ENCODE measurements at regions not wholly inside any gene's neighbourhood (a gene's known extent, or its start where the extent isn't known, plus 50 kb on each side); places are given as distances from the start of the nearest gene placed in this dataset.

DNA sequence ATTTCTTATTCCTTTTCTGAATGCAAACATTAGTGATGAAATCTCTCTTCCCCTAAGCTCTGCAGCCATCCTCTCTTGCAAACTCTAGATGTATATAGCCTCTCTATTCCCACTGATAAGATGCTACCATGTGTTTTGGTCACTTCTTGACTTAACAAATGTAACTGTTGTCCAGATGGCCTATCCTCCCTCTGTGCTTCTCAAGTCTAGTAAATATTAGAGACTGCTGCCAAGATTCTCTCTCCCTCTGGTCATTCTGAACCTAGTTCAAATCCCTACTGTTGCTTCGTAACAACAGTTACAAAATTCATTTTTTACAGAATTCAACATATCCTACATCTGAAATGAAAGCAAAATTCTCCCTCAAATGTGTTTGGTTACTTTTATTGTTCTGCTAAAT, 156.6 kb downstream of the TXNL1 start:
- no peak overlapping the region for H3K4me3 ChIP-seq
- H3K36me3 ChIP-seq (ENCODE audit: insufficient read depth, low read length): no peaks in the 10 kb centered on the region
- H3K27ac ChIP-seq: no peak overlapping the region
- no peaks in the 10 kb centered on the region for H3K9me3 ChIP-seq (ENCODE audit: low read depth, low read length)
- TF ChIP-seq POLR2AphosphoS5 (IDR thresholded peaks at IDR 0.05; ENCODE audit: borderline replicate concordance, low read depth, low read length) (no peak), EZH2 (IDR thresholded peaks at IDR 0.05) (no peak), FOXP2 (optimal IDR thresholded peaks at IDR 0.05; ENCODE audit: control extremely low read depth, extremely low read length, insufficient read depth) (no peak)
- DNase-seq (ENCODE audit: low read depth, low spot score): no peak
- H3K9ac ChIP-seq (ENCODE audit: insufficient read length): no peak overlapping the region

DNA sequence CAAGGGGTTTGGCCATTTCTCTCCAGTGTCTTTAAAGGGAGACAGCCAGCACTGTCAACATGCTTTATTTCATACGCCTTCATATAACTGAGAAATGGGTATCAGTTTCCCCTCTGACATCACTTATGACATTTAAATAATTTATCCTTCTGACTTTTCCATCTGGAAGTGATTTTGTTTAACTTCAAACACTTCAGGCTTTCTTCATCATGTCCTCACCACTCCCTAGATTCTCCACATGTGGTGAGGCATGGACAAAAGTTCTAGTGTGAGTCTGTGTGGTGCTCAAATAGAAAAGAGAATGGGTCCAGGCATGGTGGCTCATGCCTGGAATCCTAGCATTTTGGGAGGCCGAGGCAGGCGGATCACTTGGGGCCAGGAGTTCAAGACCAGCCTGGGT, 158.6 kb downstream of the TXNL1 start:
- no peak for DNase-seq (ENCODE audit: low read depth, low spot score)
- TF ChIP-seq EZH2 (IDR thresholded peaks at IDR 0.05): no peak
- TF ChIP-seq FOXP2 (optimal IDR thresholded peaks at IDR 0.05; ENCODE audit: control extremely low read depth, extremely low read length, insufficient read depth): no peak
- no peak for TF ChIP-seq POLR2AphosphoS5 (IDR thresholded peaks at IDR 0.05; ENCODE audit: borderline replicate concordance, low read depth, low read length)
- H3K9ac ChIP-seq (ENCODE audit: insufficient read length): no peak overlapping the region
- H3K36me3 ChIP-seq (ENCODE audit: insufficient read depth, low read length): no peaks in the 10 kb centered on the region
- H3K4me3 ChIP-seq: no peak overlapping the region
- no peaks in the 10 kb centered on the region for H3K9me3 ChIP-seq (ENCODE audit: low read depth, low read length)
- H3K27ac ChIP-seq: no peak overlapping the region

DNA sequence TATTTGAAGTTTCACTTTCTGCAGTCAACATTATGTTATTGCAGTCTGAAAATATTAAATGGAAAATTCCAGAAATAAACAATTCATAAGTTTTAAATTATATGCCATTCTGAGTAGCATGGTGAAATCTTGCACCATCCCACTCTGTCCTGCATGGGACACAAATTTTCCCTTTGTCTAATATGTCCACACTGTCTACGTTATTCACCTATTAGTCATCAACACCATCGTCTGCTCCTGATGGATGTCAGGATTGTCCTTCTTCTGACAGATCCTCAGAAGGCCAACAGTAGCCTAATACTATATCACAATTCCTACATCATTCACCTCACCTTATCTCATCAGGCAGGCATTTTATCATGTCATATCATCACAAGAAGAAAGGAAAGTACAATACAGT, 163.1 kb downstream of the TXNL1 start:
- Histone ChIP-seq H3K27ac (no peak overlapping the region), H3K9ac (ENCODE audit: insufficient read length) (no peak overlapping the region), H3K4me3 (no peak overlapping the region), H3K9me3 (ENCODE audit: low read depth, low read length) (no peaks in the 10 kb centered on the region), H3K36me3 (ENCODE audit: insufficient read depth, low read length) (no peaks in the 10 kb centered on the region)
- no peak for DNase-seq (ENCODE audit: low read depth, low spot score)
- no peak for TF ChIP-seq EZH2 (IDR thresholded peaks at IDR 0.05)
- TF ChIP-seq POLR2AphosphoS5 (IDR thresholded peaks at IDR 0.05; ENCODE audit: borderline replicate concordance, low read depth, low read length): no peak
- no peak for TF ChIP-seq FOXP2 (optimal IDR thresholded peaks at IDR 0.05; ENCODE audit: control extremely low read depth, extremely low read length, insufficient read depth)

DNA sequence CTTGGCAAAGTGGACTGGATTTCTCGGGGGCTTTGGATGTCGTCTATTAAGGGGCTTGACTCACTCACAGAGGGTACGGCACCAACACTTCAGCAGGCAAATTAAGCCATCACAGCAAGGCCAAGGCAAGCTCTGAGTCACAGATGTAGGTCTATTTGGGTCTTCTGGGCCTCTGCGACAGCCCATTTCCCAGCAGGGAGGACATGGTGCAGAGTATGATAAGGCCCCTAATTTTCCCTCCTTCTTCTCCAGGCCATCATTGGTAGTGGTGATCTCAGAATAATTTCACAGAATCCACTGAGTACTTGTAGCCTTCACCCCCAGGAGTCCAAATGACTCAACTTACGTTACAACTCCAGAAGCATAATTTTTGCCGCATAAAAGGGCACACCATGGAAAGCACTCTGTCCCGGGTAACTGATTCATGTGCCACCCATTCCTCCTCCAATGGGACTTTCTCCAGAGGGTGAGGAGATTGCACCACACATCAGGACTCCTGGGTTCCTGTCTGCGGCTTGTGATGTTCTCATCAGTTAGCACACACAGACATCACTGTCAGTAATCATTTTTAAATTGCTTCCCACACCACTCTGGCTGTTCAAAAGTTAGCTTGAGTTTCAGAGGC, 164.9 kb downstream of the TXNL1 start:
- H3K36me3 ChIP-seq (ENCODE audit: insufficient read depth, low read length): no peaks in the 10 kb centered on the region
- no peak for DNase-seq (ENCODE audit: low read depth, low spot score)
- H3K9ac ChIP-seq (ENCODE audit: insufficient read length): no peak overlapping the region
- H3K9me3 ChIP-seq (ENCODE audit: low read depth, low read length): no peaks in the 10 kb centered on the region
- H3K4me3 ChIP-seq: no peak overlapping the region
- no peak overlapping the region for H3K27ac ChIP-seq
- TF ChIP-seq POLR2AphosphoS5 (IDR thresholded peaks at IDR 0.05; ENCODE audit: borderline replicate concordance, low read depth, low read length) (no peak), FOXP2 (optimal IDR thresholded peaks at IDR 0.05; ENCODE audit: control extremely low read depth, extremely low read length, insufficient read depth) (no peak), EZH2 (IDR thresholded peaks at IDR 0.05) (no peak)

DNA sequence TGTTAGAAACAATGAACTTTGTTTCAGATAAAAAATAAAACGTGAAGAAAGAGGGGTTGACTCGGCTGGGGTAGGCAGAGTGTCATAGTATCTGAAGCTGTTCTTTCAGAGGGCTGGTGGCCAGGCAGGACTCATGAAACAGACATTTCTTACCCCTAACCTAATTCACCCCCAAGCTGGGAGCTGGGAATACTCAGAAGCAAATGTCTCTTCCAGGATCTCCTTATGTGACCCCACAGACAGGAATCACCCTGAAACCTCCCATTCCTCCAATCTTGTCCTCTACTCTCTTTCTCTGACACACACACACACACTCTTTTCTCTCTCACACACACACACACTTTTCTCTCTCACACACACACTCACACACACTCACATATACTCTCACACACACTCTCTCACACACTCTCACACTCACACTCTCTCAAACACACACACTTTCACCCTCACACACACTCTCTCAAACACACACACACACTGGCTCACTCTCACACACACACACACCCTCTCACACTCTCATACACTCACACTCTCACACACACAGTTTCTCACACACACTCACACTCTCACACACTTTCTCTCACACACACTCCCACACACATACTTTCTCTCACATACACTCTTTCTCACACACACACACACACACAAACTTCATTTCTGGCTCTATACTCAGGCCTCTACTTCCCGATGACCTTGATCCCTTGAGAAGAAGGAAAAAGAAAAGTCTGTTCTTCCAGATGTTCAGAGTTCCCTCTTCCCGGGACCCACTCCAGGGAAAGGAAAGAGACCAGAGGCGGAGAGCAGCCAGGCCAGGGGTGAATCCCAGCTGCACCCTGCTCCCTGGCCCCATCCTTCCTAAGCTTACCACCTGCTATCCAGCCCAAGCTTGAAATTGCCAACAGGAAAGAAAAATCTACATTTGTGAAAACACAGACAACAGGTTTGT, 167.7 kb downstream of the TXNL1 start:
- DNase-seq (ENCODE audit: low read depth, low spot score): no peak
- Histone ChIP-seq H3K4me3 (no peak overlapping the region), H3K9me3 (ENCODE audit: low read depth, low read length) (no peaks in the 10 kb centered on the region), H3K9ac (ENCODE audit: insufficient read length) (no peak overlapping the region), H3K36me3 (ENCODE audit: insufficient read depth, low read length) (no peaks in the 10 kb centered on the region), H3K27ac (no peak overlapping the region)
- TF ChIP-seq EZH2 (IDR thresholded peaks at IDR 0.05) (no peak), POLR2AphosphoS5 (IDR thresholded peaks at IDR 0.05; ENCODE audit: borderline replicate concordance, low read depth, low read length) (no peak)

DNA sequence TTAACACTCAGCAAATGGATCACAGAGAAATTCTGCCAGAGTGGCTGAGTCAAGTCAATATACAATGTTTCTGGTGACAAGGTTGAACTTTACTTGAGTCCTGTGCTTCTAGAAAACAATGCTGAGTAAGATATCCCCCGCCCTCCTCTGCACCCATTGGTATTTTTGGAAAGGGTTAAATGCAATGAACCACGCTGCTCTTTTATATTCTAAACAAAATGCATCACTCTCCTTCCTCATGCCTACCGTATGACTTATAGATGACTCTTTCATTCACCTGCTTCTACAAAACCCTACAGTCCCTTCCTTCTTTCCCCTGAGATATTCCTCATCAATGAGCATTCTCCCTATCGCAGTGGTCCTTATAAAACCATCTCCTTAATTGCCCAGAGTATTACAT, 168.8 kb downstream of the TXNL1 start:
- no peak overlapping the region for H3K9ac ChIP-seq (ENCODE audit: insufficient read length)
- no peak for TF ChIP-seq FOXP2 (optimal IDR thresholded peaks at IDR 0.05; ENCODE audit: control extremely low read depth, extremely low read length, insufficient read depth)
- TF ChIP-seq EZH2 (IDR thresholded peaks at IDR 0.05): no peak
- TF ChIP-seq POLR2AphosphoS5 (IDR thresholded peaks at IDR 0.05; ENCODE audit: borderline replicate concordance, low read depth, low read length): no peak
- no peaks in the 10 kb centered on the region for H3K9me3 ChIP-seq (ENCODE audit: low read depth, low read length)
- no peak overlapping the region for H3K27ac ChIP-seq
- no peaks in the 10 kb centered on the region for H3K36me3 ChIP-seq (ENCODE audit: insufficient read depth, low read length)
- H3K4me3 ChIP-seq: no peak overlapping the region
- DNase-seq (ENCODE audit: low read depth, low spot score): no peak

DNA sequence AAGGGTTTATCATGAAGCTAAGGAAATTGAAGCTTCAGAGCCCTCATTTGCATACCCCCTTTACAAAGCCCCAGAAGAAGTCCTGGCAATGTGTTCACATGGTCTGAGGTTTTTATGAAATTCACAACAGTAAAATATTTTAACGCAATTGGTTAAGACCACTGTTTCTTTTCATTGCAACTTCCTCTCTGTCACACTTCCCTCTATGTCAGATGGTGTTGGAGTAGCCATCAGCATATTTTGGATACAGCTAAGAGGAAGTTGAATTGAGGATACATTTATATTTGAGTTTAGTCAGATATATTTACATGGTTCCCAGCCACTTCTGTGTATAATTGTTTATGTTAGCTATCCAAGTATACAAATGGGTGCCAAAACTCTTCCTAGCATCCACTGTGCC, 170.0 kb downstream of the TXNL1 start:
- H3K9ac ChIP-seq (ENCODE audit: insufficient read length): no peak overlapping the region
- no peak overlapping the region for H3K4me3 ChIP-seq
- no peak for DNase-seq (ENCODE audit: low read depth, low spot score)
- no peak for TF ChIP-seq FOXP2 (optimal IDR thresholded peaks at IDR 0.05; ENCODE audit: control extremely low read depth, extremely low read length, insufficient read depth)
- TF ChIP-seq POLR2AphosphoS5 (IDR thresholded peaks at IDR 0.05; ENCODE audit: borderline replicate concordance, low read depth, low read length): no peak
- TF ChIP-seq EZH2 (IDR thresholded peaks at IDR 0.05): no peak
- no peaks in the 10 kb centered on the region for H3K9me3 ChIP-seq (ENCODE audit: low read depth, low read length)
- H3K27ac ChIP-seq: no peak overlapping the region
- no peaks in the 10 kb centered on the region for H3K36me3 ChIP-seq (ENCODE audit: insufficient read depth, low read length)

DNA sequence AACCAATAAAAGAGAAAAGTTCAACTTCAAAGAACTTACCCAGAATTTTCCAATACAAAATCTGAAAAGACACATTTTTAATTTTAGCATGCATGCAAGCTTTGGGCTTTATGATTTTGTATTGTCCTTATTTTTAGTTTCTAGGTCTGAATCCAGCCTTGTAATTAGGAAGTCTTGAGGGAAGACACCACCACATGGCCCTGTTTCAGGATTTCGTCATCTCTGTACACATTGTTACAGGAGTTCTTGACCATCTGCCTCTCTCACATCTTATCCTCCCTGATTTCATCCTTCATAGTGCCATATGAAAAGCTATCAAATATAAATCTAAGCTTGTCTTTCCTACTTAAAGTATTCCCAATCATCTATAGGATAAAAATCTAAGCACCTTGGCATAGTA, 176.1 kb downstream of the TXNL1 start:
- Histone ChIP-seq H3K36me3 (ENCODE audit: insufficient read depth, low read length) (no peaks in the 10 kb centered on the region), H3K9me3 (ENCODE audit: low read depth, low read length) (no peaks in the 10 kb centered on the region), H3K4me3 (no peak overlapping the region), H3K9ac (ENCODE audit: insufficient read length) (no peak overlapping the region), H3K27ac (no peak overlapping the region)
- no peak for TF ChIP-seq FOXP2 (optimal IDR thresholded peaks at IDR 0.05; ENCODE audit: control extremely low read depth, extremely low read length, insufficient read depth)
- TF ChIP-seq POLR2AphosphoS5 (IDR thresholded peaks at IDR 0.05; ENCODE audit: borderline replicate concordance, low read depth, low read length): no peak
- no peak for TF ChIP-seq EZH2 (IDR thresholded peaks at IDR 0.05)
- no peak for DNase-seq (ENCODE audit: low read depth, low spot score)

All from SK-N-MC (cell line).